DMS153 treated with DMSO at 0.1 percent for 48 hours (cell line): ENCODE measurements at regions not wholly inside any gene's neighbourhood (a gene's known extent, or its start where the extent isn't known, plus 50 kb on each side); places are given as distances from the start of the nearest gene placed in this dataset.

ENCODE experiments used
- DNase-seq: peaks from one replicate; lab custom pipeline; 2025; ENCODE audit not compliant: unreplicated experiment; lab: John Stamatoyannopoulos, UW

GRCh38 chr6:168789699-168790098 lies 348.7 kb downstream of the SMOC2 start:
- no peak for DNase-seq

- no peak for DNase-seq
Measured at GRCh38 chr6:168785720-168786511, 344.9 kb downstream of the SMOC2 start.

GRCh38 chr6:168784426-168784825 lies 343.4 kb downstream of the SMOC2 start:
- DNase-seq = no peak

GRCh38 chr6:168783720-168784119 lies 342.7 kb downstream of the SMOC2 start:
- no peak for DNase-seq

GRCh38 chr6:168782187-168782751 lies 341.3 kb downstream of the SMOC2 start:
- DNase-seq = no peak

- no peak for DNase-seq
Measured at GRCh38 chr6:168778201-168778600, 337.2 kb downstream of the SMOC2 start.

- DNase-seq = no peak
Measured at GRCh38 chr6:168774381-168774780, 333.4 kb downstream of the SMOC2 start.

- DNase-seq = no peak
Measured at GRCh38 chr6:168773788-168774187, 332.8 kb downstream of the SMOC2 start.

- DNase-seq = no peak
Measured at GRCh38 chr6:168765752-168766151, 324.8 kb downstream of the SMOC2 start.

GRCh38 chr6:168756009-168756634 lies 315.1 kb downstream of the SMOC2 start:
- DNase-seq = no peak

GRCh38 chr6:168746643-168747042 lies 305.7 kb downstream of the SMOC2 start:
- DNase-seq = no peak

GRCh38 chr6:168746013-168746412 lies 305.0 kb downstream of the SMOC2 start:
- no peak for DNase-seq

GRCh38 chr6:168744861-168745260 lies 303.9 kb downstream of the SMOC2 start:
- DNase-seq = no peak

- DNase-seq = no peak
Measured at GRCh38 chr6:168741942-168742782, 301.2 kb downstream of the SMOC2 start.

GRCh38 chr6:168741305-168741704 lies 300.3 kb downstream of the SMOC2 start:
- no peak for DNase-seq

GRCh38 chr6:168739381-168739780 lies 298.4 kb downstream of the SMOC2 start:
- no peak for DNase-seq

GRCh38 chr6:168737481-168737880 lies 296.5 kb downstream of the SMOC2 start:
- DNase-seq = no peak

GRCh38 chr6:168737014-168737413 lies 296.0 kb downstream of the SMOC2 start:
- DNase-seq = no peak

- DNase-seq = no peak
Measured at GRCh38 chr6:168736039-168736438, 295.1 kb downstream of the SMOC2 start.

GRCh38 chr6:168735268-168735949 lies 294.4 kb downstream of the SMOC2 start:
- no peak for DNase-seq

GRCh38 chr6:168734523-168734922 lies 293.5 kb downstream of the SMOC2 start:
- DNase-seq = no peak
